H9 (cell line): ENCODE measurements at regions not wholly inside any gene's neighbourhood (a gene's known extent, or its start where the extent isn't known, plus 50 kb on each side); places are given as distances from the start of the nearest gene placed in this dataset.
"Not testable (repeated sequence)": the region's sequence is repeated elsewhere in the genome, so short reads cannot be mapped to it uniquely, and the experiment has no call there.

ENCODE experiments used
- DNase-seq: peaks from one replicate; pipeline ENCODE4 v3.0.0-alpha.2; 2017
- H2AFZ ChIP-seq: one replicate; pipeline ENCODE4 v1.6.1; 2013; ENCODE audit warnings: mild to moderate bottlenecking, low read length, control low read depth, moderate library complexity
- H2AK5ac ChIP-seq: 2 replicates; pipeline ENCODE4 v1.6.1; 2013; ENCODE audit warnings: low read length, control low read depth, mixed read lengths; ENCODE audit not compliant: insufficient read length
- H2BK120ac ChIP-seq: one replicate; pipeline ENCODE4 v1.6.1; 2013; ENCODE audit warnings: low read depth, mild to moderate bottlenecking, low read length, control low read depth, inconsistent platforms; ENCODE audit not compliant: poor library complexity, severe bottlenecking
- H2BK12ac ChIP-seq: 2 replicates; pipeline ENCODE4 v1.6.1; 2013; ENCODE audit warnings: low read length, control low read depth, mixed read lengths, low read depth; ENCODE audit not compliant: insufficient read length
- H2BK15ac ChIP-seq: 2 replicates; pipeline ENCODE4 v1.6.1; 2013; ENCODE audit warnings: low read depth, low read length, control low read depth
- H2BK20ac ChIP-seq: one replicate; pipeline ENCODE4 v1.6.1; 2013; ENCODE audit warnings: low read depth, mild to moderate bottlenecking, low read length, control low read depth, inconsistent platforms; ENCODE audit not compliant: poor library complexity, severe bottlenecking
- H2BK5ac ChIP-seq: 2 replicates; pipeline ENCODE4 v1.6.1; 2013; ENCODE audit warnings: low read length, control low read depth, mixed read lengths; ENCODE audit not compliant: insufficient read length
- H3K14ac ChIP-seq: 2 replicates; pipeline ENCODE4 v1.6.1; 2013; ENCODE audit warnings: low read length, control low read depth; ENCODE audit not compliant: insufficient read depth
- H3K18ac ChIP-seq: 2 replicates; pipeline ENCODE4 v1.6.1; 2013; ENCODE audit warnings: low read depth, mild to moderate bottlenecking, mixed read lengths, low read length, control low read depth; ENCODE audit not compliant: insufficient read length
- H3K23ac ChIP-seq: 2 replicates; pipeline ENCODE4 v1.6.1; 2013; ENCODE audit warnings: low read length, control low read depth, mixed read lengths, low read depth; ENCODE audit not compliant: insufficient read length
- H3K23me2 ChIP-seq: 2 replicates; pipeline ENCODE4 v1.6.1; 2013; ENCODE audit warnings: low read depth, mild to moderate bottlenecking, mixed read lengths, low read length, control low read depth; ENCODE audit not compliant: insufficient read length, poor library complexity, severe bottlenecking
- H3K27ac ChIP-seq: 2 replicates; pipeline ENCODE4 v1.5.1; 2013; ENCODE audit warnings: low read length, control low read depth, mixed read lengths, low read depth; ENCODE audit not compliant: insufficient read length
- H3K27me3 ChIP-seq: 2 replicates; pipeline ENCODE4 v1.6.1; 2013; ENCODE audit warnings: low read length, control low read depth, inconsistent platforms; ENCODE audit not compliant: insufficient read depth
- H3K4ac ChIP-seq: 2 replicates; pipeline ENCODE4 v1.6.1; 2013; ENCODE audit warnings: low read depth, mild to moderate bottlenecking, control low read depth, inconsistent platforms, low read length, moderate library complexity
- H3K4me1 ChIP-seq: 2 replicates; pipeline ENCODE4 v1.6.1; 2013; ENCODE audit warnings: low read length, control low read depth, inconsistent platforms; ENCODE audit not compliant: insufficient read depth
- H3K4me2 ChIP-seq: 2 replicates; pipeline ENCODE4 v1.6.1; 2013; ENCODE audit warnings: low read length, control low read depth, mixed read lengths; ENCODE audit not compliant: insufficient read length, insufficient read depth
- H3K56ac ChIP-seq: 2 replicates; pipeline ENCODE4 v1.6.1; 2013; ENCODE audit warnings: low read depth, mild to moderate bottlenecking, mixed read lengths, low read length, control low read depth; ENCODE audit not compliant: insufficient read length
- H3K79me1 ChIP-seq: 2 replicates; pipeline ENCODE4 v1.6.1; 2013; ENCODE audit warnings: low read depth, mild to moderate bottlenecking, moderate library complexity, low read length, control low read depth, inconsistent platforms; ENCODE audit not compliant: insufficient read depth, poor library complexity, severe bottlenecking
- H3K79me2 ChIP-seq: 2 replicates; pipeline ENCODE4 v1.6.1; 2013; ENCODE audit warnings: low read length, control low read depth, inconsistent platforms; ENCODE audit not compliant: insufficient read depth
- H3K9ac ChIP-seq: 2 replicates; pipeline ENCODE4 v1.6.1; 2013; ENCODE audit warnings: low read length, control low read depth, mixed read lengths; ENCODE audit not compliant: insufficient read length; ENCODE audit errors: extremely low read depth
- H3K9me3 ChIP-seq: one replicate; pipeline ENCODE4 v1.6.1; 2013; ENCODE audit warnings: low read depth, low read length, inconsistent platforms; ENCODE audit not compliant: control insufficient read depth
- H3T11ph ChIP-seq: one replicate; pipeline ENCODE4 v1.6.1; 2013; ENCODE audit warnings: mild to moderate bottlenecking, low read length, control low read depth, inconsistent platforms
- H4K20me1 ChIP-seq: one replicate; pipeline ENCODE4 v1.6.1; 2013; ENCODE audit not compliant: control insufficient read depth, insufficient read length, insufficient read depth
- H4K5ac ChIP-seq: 2 replicates; pipeline ENCODE4 v1.6.1; 2013; ENCODE audit warnings: low read depth, mild to moderate bottlenecking, mixed read lengths, low read length, control low read depth; ENCODE audit not compliant: insufficient read length
- H4K8ac ChIP-seq: replicated peaks from 2 replicates; pipeline ENCODE4 v1.6.1; 2013; ENCODE audit warnings: low read length, control low read depth, mixed read lengths, low read depth; ENCODE audit not compliant: insufficient read length
- H4K91ac ChIP-seq: 2 replicates; pipeline ENCODE4 v1.6.1; 2013; ENCODE audit warnings: low read depth, mild to moderate bottlenecking, moderate library complexity, mixed read lengths, low read length, control low read depth; ENCODE audit not compliant: insufficient read length
- H3K27ac Mint-ChIP-seq, 3 experiments: 2 replicates in 2 of 3; 3 replicates in 1 of 3; pipeline ENCODE4 v1.8.0; 2020 to 2021; ENCODE audit warnings: mixed read lengths in 3 of 3, mild to moderate bottlenecking in 1 of 3, moderate library complexity in 1 of 3
- H3K27me3 Mint-ChIP-seq: 2 replicates; pipeline ENCODE4 v1.8.0; 2021; ENCODE audit warnings: low read depth, mild to moderate bottlenecking, moderate library complexity, mixed read lengths
- H3K36me3 Mint-ChIP-seq, 3 experiments: 2 replicates in 2 of 3; 3 replicates in 1 of 3; pipeline ENCODE4 v1.8.0; 2020 to 2021; ENCODE audit warnings: low read depth in 3 of 3, mixed read lengths in 3 of 3; ENCODE audit not compliant: insufficient read depth in 1 of 3
- H3K4me1 Mint-ChIP-seq, 2 experiments: 2 replicates each; pipeline ENCODE4 v1.8.0; 2020; ENCODE audit warnings: mixed read lengths in 2 of 2
- H3K4me3 Mint-ChIP-seq, 2 experiments: 2 replicates in 1 of 2; 3 replicates in 1 of 2; pipeline ENCODE4 v1.8.0; 2020 to 2021; ENCODE audit warnings: mild to moderate bottlenecking in 2 of 2, mixed read lengths in 2 of 2, moderate library complexity in 1 of 2
- H3K9me3 Mint-ChIP-seq, 2 experiments: 2 replicates in 1 of 2; 3 replicates in 1 of 2; pipeline ENCODE4 v1.8.0; 2020; ENCODE audit warnings: mild to moderate bottlenecking in 2 of 2, mixed read lengths in 2 of 2, moderate library complexity in 1 of 2
- CTCF ChIP-seq: fragments of 200-600 bp; sonication (generic); conservative IDR thresholded peaks from 3 replicates; pipeline ENCODE4 v1.8.0; 2021; ENCODE audit warnings: antibody characterized with exemption, mild to moderate bottlenecking
- WGBS: extraction: QIAGEN DNeasy Blood & Tissue Kit; methylation state at CpG from one replicate; pipeline ENCODE4 v1.1.7; 2013; ENCODE audit warnings: missing lambda C conversion rate, low lambda C conversion rate, mixed read lengths; ENCODE audit not compliant: insufficient read length; ENCODE audit errors: extremely low coverage; 5-methylcytosine and 5-hydroxymethylcytosine counted together

GRCh38 chr7:81457852-81458522 is 311.9 kb downstream of the HGF start:
- H2BK20ac ChIP-seq, result no peak overlapping the region
- no peak overlapping the region for H3T11ph ChIP-seq
- H3K4me1 Mint-ChIP-seq, result no peaks in the 10 kb centered on the region
- no peak overlapping the region for H3K4me2 ChIP-seq
- no peaks in the 10 kb centered on the region for H3K27me3 ChIP-seq
- no peaks in the 10 kb centered on the region for H3K9me3 ChIP-seq
- H2BK15ac ChIP-seq, result no peak overlapping the region
- H3K18ac ChIP-seq, result no peak overlapping the region
- no peak for DNase-seq
- H3K23ac ChIP-seq, result no peak overlapping the region
- no peak overlapping the region for H3K56ac ChIP-seq
- no peaks in the 10 kb centered on the region for H4K20me1 ChIP-seq
- no peaks in the 10 kb centered on the region for H3K27me3 Mint-ChIP-seq
- H3K27ac ChIP-seq, result no peak overlapping the region
- H3K36me3 Mint-ChIP-seq, result no peaks in the 10 kb centered on the region
- no peak overlapping the region for H3K27ac Mint-ChIP-seq
- H4K91ac ChIP-seq, result no peak overlapping the region
- no peaks in the 10 kb centered on the region for H3K79me1 ChIP-seq
- H3K9me3 Mint-ChIP-seq, result no peaks in the 10 kb centered on the region
- H4K8ac ChIP-seq, result no peak overlapping the region
- H3K4me3 Mint-ChIP-seq, result no peak overlapping the region
- H3K23me2 ChIP-seq, result no peaks in the 10 kb centered on the region
- no peak overlapping the region for H2AFZ ChIP-seq
- no peak overlapping the region for H4K5ac ChIP-seq
- H2AK5ac ChIP-seq, result no peak overlapping the region
- no peaks in the 10 kb centered on the region for H3K79me2 ChIP-seq
- no peak overlapping the region for H2BK5ac ChIP-seq
- H3K4me1 ChIP-seq, result no peaks in the 10 kb centered on the region
- H3K14ac ChIP-seq, result no peak overlapping the region
- no CpG with 5 or more reads among the region's 1 CpG for WGBS
- peak; percentile 50 for TF ChIP-seq CTCF
- H2BK12ac ChIP-seq, result no peak overlapping the region
- H3K9ac ChIP-seq, result no peak overlapping the region
- H3K4ac ChIP-seq, result no peak overlapping the region
- H2BK120ac ChIP-seq, result no peak overlapping the region

GRCh38 chr7:81453770-81454169 is 316.1 kb downstream of the HGF start:
- H3K4ac ChIP-seq, H4K8ac ChIP-seq, H3K27ac Mint-ChIP-seq, H2AFZ ChIP-seq, H3K4me1 Mint-ChIP-seq, H3K23me2 ChIP-seq, DNase-seq, H2BK120ac ChIP-seq, H3K9me3 Mint-ChIP-seq, H3K4me1 ChIP-seq, H3K36me3 Mint-ChIP-seq, H3K14ac ChIP-seq, H2BK15ac ChIP-seq, H2BK12ac ChIP-seq, H2BK5ac ChIP-seq, H2BK20ac ChIP-seq, H3K9me3 ChIP-seq, H3K18ac ChIP-seq, H3K23ac ChIP-seq, H3K79me2 ChIP-seq, H4K91ac ChIP-seq, H3K27me3 Mint-ChIP-seq, H3K27ac ChIP-seq, H3K27me3 ChIP-seq, H4K5ac ChIP-seq, H3K4me2 ChIP-seq, H3K4me3 Mint-ChIP-seq, H3T11ph ChIP-seq, H3K79me1 ChIP-seq, H4K20me1 ChIP-seq, H3K9ac ChIP-seq, H3K56ac ChIP-seq, H2AK5ac ChIP-seq: not testable (repeated sequence)
